HepG2 (cell line): ENCODE measurements at regions not wholly inside any gene's neighbourhood (a gene's known extent, or its start where the extent isn't known, plus 50 kb on each side); places are given as distances from the start of the nearest gene placed in this dataset.

Experiments
- DNMT1 ChIP-seq: sonication (generic); formaldehyde crosslinking; IDR thresholded peaks from 2 replicates; pipeline ENCODE4 v1.5.1; 2020; ENCODE audit warnings: mild to moderate bottlenecking, missing genetic modification reagents
- ELF1 ChIP-seq: sonication (generic); formaldehyde crosslinking; IDR thresholded peaks from 2 replicates; pipeline ENCODE4 v1.4.0; 2020; ENCODE audit warnings: missing genetic modification reagents
- PHF5A ChIP-seq: IDR thresholded peaks from one replicate; pipeline ENCODE4 v1.6.1; 2018; ENCODE audit warnings: low read depth, missing genetic modification reagents; ENCODE audit not compliant: unreplicated experiment
- RFX5 ChIP-seq: IDR thresholded peaks from 2 replicates; pipeline ENCODE4 v1.6.1; 2011; ENCODE audit warnings: low read depth, low read length, improper control_type of control experiment
- SP1 ChIP-seq, 2 experiments: fragments of 450-650 bp in 1 of 2; sonication (generic) in 1 of 2; formaldehyde crosslinking in 1 of 2; IDR thresholded peaks; 2 replicates each; pipeline versions ENCODE4 v1.4.0 to v1.6.1; 2016 to 2020; ENCODE audit warnings: missing genetic modification reagents in 1 of 2
- SRSF1 ChIP-seq: fragments of 200-400 bp; formaldehyde crosslinking; optimal IDR thresholded peaks from 2 replicates; pipeline ENCODE3; 2017; ENCODE audit warnings: mild to moderate bottlenecking, low read depth, low read length, moderate library complexity
- SRSF4 ChIP-seq: fragments of 200-400 bp; formaldehyde crosslinking; IDR thresholded peaks from one replicate; pipeline ENCODE4 v1.6.1; 2018; ENCODE audit warnings: mild to moderate bottlenecking, low read depth, low read length, moderate library complexity; ENCODE audit not compliant: poor library complexity, severe bottlenecking
- TOPORS ChIP-seq: sonication (generic); formaldehyde crosslinking; IDR thresholded peaks from 2 replicates; pipeline ENCODE4 v1.8.0; 2023; ENCODE audit warnings: mild to moderate bottlenecking, missing genetic modification reagents
- ZBTB7A ChIP-seq: sonication (generic); formaldehyde crosslinking; IDR thresholded peaks from 2 replicates; pipeline ENCODE4 v1.8.0; 2022; ENCODE audit warnings: mild to moderate bottlenecking, missing genetic modification reagents
- ZNF274 ChIP-seq: sonication (generic); formaldehyde crosslinking; IDR thresholded peaks from 2 replicates; pipeline ENCODE4 v1.5.1; 2020; ENCODE audit warnings: mild to moderate bottlenecking, missing genetic modification reagents
- ZSCAN29 ChIP-seq: sonication (generic); formaldehyde crosslinking; conservative IDR thresholded peaks from 2 replicates; pipeline ENCODE4 v1.4.0; 2020; ENCODE audit warnings: mild to moderate bottlenecking, missing genetic modification reagents
- TF ChIP-seq, protein P1 (sequence below): sonication (generic); formaldehyde crosslinking; IDR thresholded peaks from 2 replicates; pipeline ENCODE4 v1.5.0; 2020; ENCODE audit warnings: mild to moderate bottlenecking, missing genetic modification reagents, moderate library complexity

DNA sequence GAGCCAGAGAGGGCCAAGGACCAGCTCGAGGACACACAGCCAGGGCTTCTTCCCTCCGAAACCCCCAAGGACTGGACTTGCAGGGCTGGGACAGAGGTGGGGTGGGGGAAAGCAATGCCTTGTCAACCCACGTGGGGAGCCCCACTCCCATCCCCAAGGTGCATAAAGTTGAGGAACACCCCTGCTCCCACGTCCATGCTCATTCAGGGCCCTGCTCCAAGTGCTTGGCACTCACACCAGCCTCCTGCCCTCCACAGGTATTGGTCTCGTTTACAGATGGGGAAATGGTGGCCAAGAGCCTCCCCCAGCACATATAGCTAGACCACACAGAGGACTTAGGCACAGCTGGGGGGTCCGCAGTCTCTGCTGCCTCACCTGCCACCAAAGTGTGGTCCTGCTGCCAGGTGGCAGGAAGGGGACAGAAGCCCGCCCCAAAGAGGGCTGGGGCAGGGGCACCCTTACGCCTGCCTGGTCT lies 50.5 kb upstream of the CSPG4 start:
- TF ChIP-seq PHF5A (CRISPR knock-in tag) (no peak), ZSCAN29 (CRISPR knock-in tag) (no peak), ZBTB7A (CRISPR knock-in tag) (no peak), SRSF4 (no peak), SRSF1 (no peak), SP1 (IDR thresholded peaks at IDR 0.05) (no peak), SP1 (CRISPR knock-in tag; IDR thresholded peaks at IDR 0.05) (no peak), ELF1 (CRISPR knock-in tag) (no peak), TOPORS (CRISPR knock-in tag) (no peak), RFX5 (no peak), DNMT1 (no peak), ZNF274 (CRISPR knock-in tag) (no peak)
- TF ChIP-seq, protein P1, sequence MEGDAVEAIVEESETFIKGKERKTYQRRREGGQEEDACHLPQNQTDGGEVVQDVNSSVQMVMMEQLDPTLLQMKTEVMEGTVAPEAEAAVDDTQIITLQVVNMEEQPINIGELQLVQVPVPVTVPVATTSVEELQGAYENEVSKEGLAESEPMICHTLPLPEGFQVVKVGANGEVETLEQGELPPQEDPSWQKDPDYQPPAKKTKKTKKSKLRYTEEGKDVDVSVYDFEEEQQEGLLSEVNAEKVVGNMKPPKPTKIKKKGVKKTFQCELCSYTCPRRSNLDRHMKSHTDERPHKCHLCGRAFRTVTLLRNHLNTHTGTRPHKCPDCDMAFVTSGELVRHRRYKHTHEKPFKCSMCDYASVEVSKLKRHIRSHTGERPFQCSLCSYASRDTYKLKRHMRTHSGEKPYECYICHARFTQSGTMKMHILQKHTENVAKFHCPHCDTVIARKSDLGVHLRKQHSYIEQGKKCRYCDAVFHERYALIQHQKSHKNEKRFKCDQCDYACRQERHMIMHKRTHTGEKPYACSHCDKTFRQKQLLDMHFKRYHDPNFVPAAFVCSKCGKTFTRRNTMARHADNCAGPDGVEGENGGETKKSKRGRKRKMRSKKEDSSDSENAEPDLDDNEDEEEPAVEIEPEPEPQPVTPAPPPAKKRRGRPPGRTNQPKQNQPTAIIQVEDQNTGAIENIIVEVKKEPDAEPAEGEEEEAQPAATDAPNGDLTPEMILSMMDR (CRISPR knock-in tag) = no peak
